Endometrium (tissue), 2 donors: ENCODE measurements at regions not wholly inside any gene's neighbourhood (a gene's known extent, or its start where the extent isn't known, plus 50 kb on each side); places are given as distances from the start of the nearest gene placed in this dataset.

ENCODE experiments used
- FAIRE-seq: peaks from 2 replicates; lab custom pipeline; 2012; peaks lifted over from hg19 to GRCh38; lab: Jason Lieb, UNC
- donor health status: control.
- donor health status: control.

GRCh38 chr4:152021788-152022438 lies 261.1 kb upstream of the GATB start:
- no peak for FAIRE-seq

- no peak for FAIRE-seq
Observed at GRCh38 chr4:152020073-152020472, 259.3 kb upstream of the GATB start.

GRCh38 chr4:152016303-152016620 lies 255.5 kb upstream of the GATB start:
- FAIRE-seq = no peak

GRCh38 chr4:152015597-152016302 lies 254.9 kb upstream of the GATB start:
- no peak for FAIRE-seq

- no peak for FAIRE-seq
Observed at GRCh38 chr4:152014280-152014679, 253.5 kb upstream of the GATB start.

- no peak for FAIRE-seq
Observed at GRCh38 chr4:152011469-152011868, 250.7 kb upstream of the GATB start.

GRCh38 chr4:152010710-152011079 lies 249.9 kb upstream of the GATB start:
- no peak for FAIRE-seq

GRCh38 chr4:152009983-152010709 lies 249.3 kb upstream of the GATB start:
- FAIRE-seq = no peak

- no peak for FAIRE-seq
Observed at GRCh38 chr4:152009031-152009670, 248.3 kb upstream of the GATB start.

GRCh38 chr4:152007111-152007510 lies 246.3 kb upstream of the GATB start:
- no peak for FAIRE-seq

GRCh38 chr4:152004801-152005200 lies 244.0 kb upstream of the GATB start:
- no peak for FAIRE-seq

- FAIRE-seq = no peak
Observed at GRCh38 chr4:152000518-152000917, 239.7 kb upstream of the GATB start.

- no peak for FAIRE-seq
Observed at GRCh38 chr4:151998723-151999122, 237.9 kb upstream of the GATB start.

- no peak for FAIRE-seq
Observed at GRCh38 chr4:151997461-151997860, 236.7 kb upstream of the GATB start.

- FAIRE-seq = no peak
Observed at GRCh38 chr4:151994429-151994828, 233.6 kb upstream of the GATB start.

- no peak for FAIRE-seq
Observed at GRCh38 chr4:151993521-151993920, 232.7 kb upstream of the GATB start.

- FAIRE-seq = no peak
Observed at GRCh38 chr4:151992332-151993154, 231.7 kb upstream of the GATB start.

GRCh38 chr4:151991884-151992167 lies 231.0 kb upstream of the GATB start:
- FAIRE-seq = no peak

- no peak for FAIRE-seq
Observed at GRCh38 chr4:151991001-151991883, 230.4 kb upstream of the GATB start.

- FAIRE-seq = no peak
Observed at GRCh38 chr4:151990201-151990600, 229.4 kb upstream of the GATB start.

- FAIRE-seq = no peak
Observed at GRCh38 chr4:151988591-151988990, 227.8 kb upstream of the GATB start.
